Activated T-helper 2 cell treated with anti-CD3 and anti-CD28 coated beads, Interferon-gamma antibody, Interleukin-2, Interleukin-4, amounts not matched to agents 10 μg/mL and 5 μg/mL and 100 μg/mL, durations not matched to agents 14 hours and 24 hours and 36 hours (primary cell): ENCODE measurements at regions not wholly inside any gene's neighbourhood (a gene's known extent, or its start where the extent isn't known, plus 50 kb on each side); places are given as distances from the start of the nearest gene placed in this dataset.
A peak's percentile ranks its signal among the peaks of the same experiment; 100 is the strongest.

Experiments used
- DNase-seq: peaks from one replicate; pipeline ENCODE4 v3.0.0; 2021; ENCODE audit warnings: low spot score
- H3K27ac Mint-ChIP-seq: one replicate; pipeline ENCODE4 v1.8.0; 2021; ENCODE audit warnings: mixed read lengths
- H3K27me3 Mint-ChIP-seq: one replicate; pipeline ENCODE4 v1.8.0; 2021; ENCODE audit warnings: low read depth, mixed read lengths
- H3K36me3 Mint-ChIP-seq: one replicate; pipeline ENCODE4 v1.8.0; 2021; ENCODE audit warnings: low read depth, mixed read lengths
- H3K4me1 Mint-ChIP-seq: one replicate; pipeline ENCODE4 v1.8.0; 2021; ENCODE audit warnings: low read depth, mixed read lengths
- H3K4me3 Mint-ChIP-seq: one replicate; pipeline ENCODE4 v1.8.0; 2021; ENCODE audit warnings: low read depth, mild to moderate bottlenecking, moderate library complexity, mixed read lengths
- H3K9me3 Mint-ChIP-seq: one replicate; pipeline ENCODE4 v1.8.0; 2021; ENCODE audit warnings: mixed read lengths
- intact Hi-C: fragments of 100-400 bp; cut with micrococcal nuclease; formaldehyde crosslinking; loops from one replicate; pipeline ENCODE4 v1.15.1; 2023

DNA sequence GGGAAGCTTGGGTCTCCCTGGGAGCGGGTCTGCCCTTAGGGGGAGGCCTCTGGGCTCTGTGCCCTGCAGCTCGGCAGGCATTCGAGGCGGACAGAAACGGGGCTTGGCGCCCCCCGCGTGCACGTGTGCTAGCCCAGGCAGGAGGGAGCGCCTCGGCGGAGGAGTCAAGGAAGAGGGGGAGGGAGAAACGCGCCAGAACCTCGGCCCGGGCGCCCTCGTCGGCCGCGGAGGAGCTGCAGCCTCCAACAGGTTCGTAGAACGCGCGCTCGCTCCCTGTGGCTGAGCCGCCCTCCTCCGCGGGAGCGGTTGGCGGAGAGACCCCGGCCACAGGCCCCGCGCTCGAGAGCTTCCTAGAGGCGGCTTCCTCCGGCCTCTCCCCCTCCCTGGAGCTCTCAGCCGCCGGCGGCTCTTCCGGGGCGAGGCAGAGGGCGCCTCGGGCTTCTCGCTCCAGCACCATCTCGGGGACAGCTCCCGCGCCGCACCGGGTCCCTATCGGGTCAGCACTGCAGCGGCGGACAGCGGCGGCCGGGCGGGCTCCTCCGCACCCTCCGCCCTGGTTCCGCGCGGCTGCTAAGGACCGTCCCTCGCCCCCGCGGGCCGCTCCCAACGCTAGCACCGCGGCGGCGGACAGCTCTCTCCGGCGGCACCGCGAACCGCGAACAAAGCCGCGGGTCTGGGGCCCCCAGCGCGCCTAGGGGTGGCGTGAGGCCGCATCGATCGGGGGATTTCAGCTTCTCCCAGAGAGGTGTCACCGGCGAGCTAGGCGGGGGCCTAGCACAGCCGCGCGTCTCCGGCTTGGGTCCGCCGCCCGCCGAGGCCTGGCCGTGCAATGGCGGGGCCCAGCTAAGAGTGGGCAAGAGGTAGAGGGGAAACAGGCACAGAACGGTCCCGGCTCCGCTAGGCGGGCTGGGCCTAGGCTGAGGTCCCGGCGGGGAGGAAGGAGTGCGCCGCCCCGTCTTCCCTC lies 74.6 kb upstream of the CPLX2 start:
- intact Hi-C loops: loop anchor here (1.0 to 5.0 kb wide), 2 partner anchors 74 to 140 kb away; partner anchors contain the start of genes CPLX2 and HRH2
- H3K4me3 Mint-ChIP-seq: no peak overlapping the region
- H3K9me3 Mint-ChIP-seq: no peaks in the 10 kb centered on the region
- DNase-seq: peak; percentile 79
- H3K27ac Mint-ChIP-seq: no peak overlapping the region
- H3K27me3 Mint-ChIP-seq: peaks cover 37% of the 10 kb centered on the region
- no peaks in the 10 kb centered on the region for H3K36me3 Mint-ChIP-seq
- H3K4me1 Mint-ChIP-seq: no peaks in the 10 kb centered on the region

- Mint-ChIP-seq H3K4me1 (no peaks in the 10 kb centered on the region), H3K27ac (no peak overlapping the region), H3K27me3 (peaks cover 37% of the 10 kb centered on the region), H3K9me3 (no peaks in the 10 kb centered on the region), H3K36me3 (no peaks in the 10 kb centered on the region), H3K4me3 (no peak overlapping the region)
- no peak for DNase-seq
- intact Hi-C loops: loop anchor here (5.0 kb wide), 1 partner anchor 140 kb away; the partner anchor contains the start of gene HRH2
These were observed 73.8 kb upstream of the CPLX2 start for GRCh38 chr5:175797521-175798038.

DNA sequence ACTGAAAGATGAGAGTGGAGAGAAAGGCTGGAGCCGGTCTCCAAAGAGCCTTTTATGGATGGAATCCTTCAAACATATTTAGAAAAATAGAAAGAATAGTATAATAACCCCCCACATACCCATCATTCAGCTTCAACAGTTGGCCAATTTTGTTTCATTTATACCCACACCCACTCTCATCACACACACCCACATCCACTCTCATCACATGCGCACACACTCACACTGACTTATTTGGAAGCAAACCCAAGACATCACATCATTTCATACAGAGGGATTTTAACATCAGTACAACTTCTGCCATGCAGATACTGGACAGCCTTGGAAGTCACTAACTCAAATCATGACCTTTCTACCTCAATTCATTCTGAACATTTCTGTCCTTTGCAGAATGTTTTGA lies 72.8 kb upstream of the CPLX2 start:
- intact Hi-C loops: loop anchor here (5.0 kb wide), 1 partner anchor 141 kb away; the partner anchor contains the start of gene HRH2
- H3K27me3 Mint-ChIP-seq: peaks cover 37% of the 10 kb centered on the region
- H3K4me1 Mint-ChIP-seq: no peaks in the 10 kb centered on the region
- H3K4me3 Mint-ChIP-seq: no peak overlapping the region
- H3K9me3 Mint-ChIP-seq: no peaks in the 10 kb centered on the region
- no peak overlapping the region for H3K27ac Mint-ChIP-seq
- H3K36me3 Mint-ChIP-seq: no peaks in the 10 kb centered on the region
- no peak for DNase-seq

DNA sequence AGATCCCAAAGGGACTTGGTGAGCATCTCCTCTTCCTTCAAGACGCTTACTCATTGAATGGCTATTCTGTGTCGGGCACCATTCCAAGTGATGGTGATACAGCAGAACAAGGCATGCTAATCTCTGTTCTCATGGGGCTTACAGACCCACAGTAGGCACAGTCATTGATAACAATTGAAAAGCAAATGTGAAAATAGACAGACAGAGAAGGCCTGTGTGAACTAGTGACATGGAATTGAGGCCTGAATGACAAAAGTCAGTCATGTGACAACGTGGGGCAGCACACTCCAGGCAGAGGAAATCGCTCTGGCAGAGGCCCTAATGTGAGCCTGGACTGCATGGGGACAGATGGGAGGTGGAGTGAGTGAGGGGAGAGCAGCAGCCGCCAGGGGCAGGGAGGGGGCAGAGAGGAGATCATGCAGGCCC lies 70.7 kb upstream of the CPLX2 start:
- intact Hi-C loops: no loop called here
- Mint-ChIP-seq H3K27me3 (peaks cover 25% of the 10 kb centered on the region), H3K36me3 (no peaks in the 10 kb centered on the region), H3K9me3 (no peaks in the 10 kb centered on the region), H3K27ac (no peak overlapping the region), H3K4me1 (no peaks in the 10 kb centered on the region), H3K4me3 (no peak overlapping the region)
- no peak for DNase-seq

- no peak for DNase-seq
- no peaks in the 10 kb centered on the region for H3K9me3 Mint-ChIP-seq
- no peaks in the 10 kb centered on the region for H3K36me3 Mint-ChIP-seq
- intact Hi-C loops: no loop called here
- H3K27me3 Mint-ChIP-seq: peaks cover 20% of the 10 kb centered on the region
- no peak overlapping the region for H3K4me3 Mint-ChIP-seq
- H3K4me1 Mint-ChIP-seq: no peaks in the 10 kb centered on the region
- H3K27ac Mint-ChIP-seq: no peak overlapping the region
These were observed 69.0 kb upstream of the CPLX2 start for GRCh38 chr5:175802361-175802760.

DNA sequence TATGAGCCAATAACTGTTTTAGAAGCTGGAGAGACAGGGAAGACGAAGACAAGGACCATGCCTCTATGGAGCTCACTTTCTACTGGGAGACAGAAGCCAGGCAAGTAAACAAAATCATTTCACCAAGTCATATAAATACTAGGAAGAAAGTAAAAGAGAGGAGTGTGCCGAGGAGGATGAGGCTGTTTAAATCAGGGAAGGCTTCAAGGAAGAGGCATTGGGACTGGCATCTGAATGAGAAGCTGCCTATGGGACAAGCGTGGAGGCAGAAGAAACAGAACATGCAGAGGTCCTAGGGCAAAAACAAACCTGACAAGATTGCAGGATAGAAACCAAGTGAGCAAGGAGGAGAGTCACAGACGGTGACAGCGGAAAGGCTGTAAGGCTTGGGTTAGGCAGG lies 68.1 kb upstream of the CPLX2 start:
- H3K27me3 Mint-ChIP-seq: peaks cover 11% of the 10 kb centered on the region
- no peaks in the 10 kb centered on the region for H3K9me3 Mint-ChIP-seq
- intact Hi-C loops: no loop called here
- H3K27ac Mint-ChIP-seq: no peak overlapping the region
- no peak overlapping the region for H3K4me3 Mint-ChIP-seq
- H3K36me3 Mint-ChIP-seq: no peaks in the 10 kb centered on the region
- no peaks in the 10 kb centered on the region for H3K4me1 Mint-ChIP-seq
- DNase-seq: no peak

DNA sequence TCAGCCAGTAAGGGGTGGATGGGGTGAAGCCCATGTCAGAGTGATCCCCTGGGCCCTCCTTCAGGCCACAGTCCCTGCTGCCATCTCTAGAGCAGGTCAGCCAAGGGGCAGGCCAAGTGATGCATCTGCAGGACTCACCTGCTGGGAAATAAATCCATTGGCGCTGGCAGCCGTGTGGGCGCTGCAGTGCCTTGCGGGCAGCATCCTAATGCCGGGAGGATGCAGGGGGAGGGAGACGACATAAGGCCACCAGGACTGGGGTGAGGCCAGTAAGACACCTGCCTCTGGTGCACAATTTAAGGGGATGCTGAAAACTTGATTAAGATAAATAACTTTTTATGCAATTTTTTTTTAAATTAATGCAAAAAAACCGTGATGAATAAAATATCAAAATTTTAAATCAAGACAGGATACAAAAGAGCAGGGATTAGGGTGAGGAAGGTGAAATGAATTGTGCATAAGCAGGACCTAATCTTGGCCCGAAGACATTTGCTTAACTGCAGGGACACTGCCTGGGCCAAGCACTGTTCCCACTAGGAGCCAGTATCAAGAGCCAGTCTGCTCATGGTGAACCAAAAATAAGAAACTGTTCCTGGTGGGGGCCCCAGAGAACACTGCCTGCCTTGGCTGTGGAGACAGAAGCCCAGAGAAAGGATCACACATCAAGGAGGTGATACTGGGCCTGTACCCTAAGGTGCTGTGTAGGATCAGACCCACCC lies 67.5 kb upstream of the CPLX2 start:
- Mint-ChIP-seq H3K4me3 (no peak overlapping the region), H3K36me3 (no peaks in the 10 kb centered on the region), H3K9me3 (no peaks in the 10 kb centered on the region), H3K27me3 (peaks cover 6% of the 10 kb centered on the region), H3K27ac (no peak overlapping the region), H3K4me1 (no peaks in the 10 kb centered on the region)
- intact Hi-C loops: no loop called here
- no peak for DNase-seq

DNA sequence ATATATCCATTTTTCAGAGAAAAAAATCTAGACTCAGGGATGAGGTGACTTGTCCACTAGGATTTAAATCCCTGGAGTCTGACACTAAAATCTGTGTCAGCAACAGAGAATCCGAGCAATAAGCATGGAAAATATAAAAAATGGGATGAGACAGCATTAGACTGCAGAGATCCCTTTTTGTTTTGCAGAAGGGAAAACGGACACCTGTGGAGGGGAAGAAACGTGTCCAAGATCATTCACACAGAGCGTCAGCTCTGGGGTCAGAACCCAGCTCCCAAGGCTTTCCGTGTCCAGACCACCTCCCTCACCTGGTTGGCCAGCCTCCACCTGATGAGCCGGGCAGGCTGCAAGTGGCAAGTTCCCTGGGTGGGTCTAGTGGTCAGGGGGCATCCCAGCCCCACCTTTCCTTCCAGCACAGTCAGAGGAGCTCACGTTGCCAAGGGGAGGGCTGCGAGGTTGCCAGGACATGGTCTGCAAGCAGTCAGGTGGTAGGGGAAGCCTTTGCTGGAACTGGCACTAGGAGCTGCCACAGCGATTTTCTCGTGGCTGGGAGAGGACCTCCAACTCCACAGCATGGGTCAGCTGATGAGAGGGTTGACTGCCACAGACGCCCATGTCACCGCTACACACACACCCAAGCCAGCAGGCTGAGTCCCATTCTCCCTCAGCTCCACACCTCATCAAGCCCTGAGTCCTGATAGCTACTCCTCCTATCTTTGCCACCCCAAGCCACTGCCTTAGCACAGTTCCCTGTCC lies 65.9 kb upstream of the CPLX2 start:
- Mint-ChIP-seq H3K27me3 (peaks cover 4% of the 10 kb centered on the region), H3K27ac (no peak overlapping the region), H3K4me3 (no peak overlapping the region), H3K9me3 (no peaks in the 10 kb centered on the region), H3K4me1 (no peaks in the 10 kb centered on the region), H3K36me3 (no peaks in the 10 kb centered on the region)
- no peak for DNase-seq
- intact Hi-C loops: no loop called here

- Mint-ChIP-seq H3K27me3 (peaks cover 3% of the 10 kb centered on the region), H3K36me3 (no peaks in the 10 kb centered on the region), H3K4me3 (no peak overlapping the region), H3K9me3 (no peaks in the 10 kb centered on the region), H3K4me1 (no peaks in the 10 kb centered on the region), H3K27ac (no peak overlapping the region)
- intact Hi-C loops: no loop called here
- DNase-seq: no peak
These were observed 62.7 kb upstream of the CPLX2 start for GRCh38 chr5:175808711-175809110.

DNA sequence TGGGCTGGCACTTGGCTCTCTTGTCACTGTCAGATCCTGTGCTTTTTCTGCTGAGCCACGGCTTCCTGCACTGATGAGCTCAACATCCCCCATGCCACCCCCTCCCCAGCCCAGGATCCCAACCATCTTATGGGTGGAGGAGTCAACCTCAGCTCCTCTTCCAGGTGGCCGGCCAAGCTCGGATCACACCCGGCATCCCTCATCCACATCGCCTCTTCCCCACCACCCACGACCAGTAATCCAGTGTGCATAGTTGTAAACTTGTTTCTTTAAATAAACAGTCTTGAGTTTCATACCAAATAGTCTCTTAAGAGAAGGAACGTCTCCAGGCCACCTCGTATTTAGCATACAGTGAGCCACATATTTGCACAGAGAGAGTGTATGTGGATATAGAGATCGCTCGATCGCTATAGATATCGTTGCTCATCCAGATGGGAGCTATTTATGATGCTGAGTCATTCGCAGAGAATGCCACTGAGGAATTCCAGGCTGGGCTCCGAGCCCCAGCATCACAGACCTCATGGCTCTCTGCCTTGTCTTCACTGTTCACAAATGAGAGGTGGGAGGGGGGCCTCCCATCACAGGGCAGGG lies 61.8 kb upstream of the CPLX2 start:
- Mint-ChIP-seq H3K4me3 (no peak overlapping the region), H3K9me3 (no peaks in the 10 kb centered on the region), H3K27ac (no peak overlapping the region), H3K27me3 (peaks cover 3% of the 10 kb centered on the region), H3K4me1 (no peaks in the 10 kb centered on the region), H3K36me3 (no peaks in the 10 kb centered on the region)
- no peak for DNase-seq
- intact Hi-C loops: no loop called here

GRCh38 chr5:175810457-175810856 lies 60.9 kb upstream of the CPLX2 start:
- Mint-ChIP-seq H3K27ac (no peak overlapping the region), H3K9me3 (no peaks in the 10 kb centered on the region), H3K36me3 (no peaks in the 10 kb centered on the region), H3K4me1 (no peaks in the 10 kb centered on the region), H3K4me3 (no peak overlapping the region), H3K27me3 (peaks cover 3% of the 10 kb centered on the region)
- intact Hi-C loops: no loop called here
- DNase-seq: no peak

GRCh38 chr5:175811589-175811988 lies 59.8 kb upstream of the CPLX2 start:
- Mint-ChIP-seq H3K4me3 (no peak overlapping the region), H3K4me1 (no peaks in the 10 kb centered on the region), H3K27me3 (peaks cover 4% of the 10 kb centered on the region), H3K27ac (no peak overlapping the region), H3K9me3 (no peaks in the 10 kb centered on the region), H3K36me3 (no peaks in the 10 kb centered on the region)
- no peak for DNase-seq
- intact Hi-C loops: no loop called here
